ENCODE measurements at regions not wholly inside any gene's neighbourhood (a gene's known extent, or its start where the extent isn't known, plus 50 kb on each side); places are given as distances from the start of the nearest gene placed in this dataset.

DNA sequence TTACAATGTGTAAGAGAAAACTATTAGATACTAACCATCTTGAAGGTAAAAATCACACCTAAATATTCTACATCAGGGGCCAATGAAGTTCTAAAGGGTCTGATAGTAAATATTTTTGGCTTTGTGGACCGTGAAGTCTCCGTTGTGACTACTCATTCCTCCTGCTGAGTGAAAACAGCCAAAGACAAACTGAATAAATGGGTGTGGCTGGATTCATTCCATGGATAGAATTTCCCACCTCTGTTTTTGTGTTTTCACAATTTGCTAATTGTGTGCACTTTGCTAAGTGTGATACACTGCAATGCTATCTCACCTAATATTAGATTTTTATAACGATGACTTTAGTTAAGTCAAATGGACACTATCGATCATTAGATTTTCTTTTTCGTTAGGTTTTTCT, 1474.0 kb downstream of the PLA2G4A start:
- TF ChIP-seq, protein P1, sequence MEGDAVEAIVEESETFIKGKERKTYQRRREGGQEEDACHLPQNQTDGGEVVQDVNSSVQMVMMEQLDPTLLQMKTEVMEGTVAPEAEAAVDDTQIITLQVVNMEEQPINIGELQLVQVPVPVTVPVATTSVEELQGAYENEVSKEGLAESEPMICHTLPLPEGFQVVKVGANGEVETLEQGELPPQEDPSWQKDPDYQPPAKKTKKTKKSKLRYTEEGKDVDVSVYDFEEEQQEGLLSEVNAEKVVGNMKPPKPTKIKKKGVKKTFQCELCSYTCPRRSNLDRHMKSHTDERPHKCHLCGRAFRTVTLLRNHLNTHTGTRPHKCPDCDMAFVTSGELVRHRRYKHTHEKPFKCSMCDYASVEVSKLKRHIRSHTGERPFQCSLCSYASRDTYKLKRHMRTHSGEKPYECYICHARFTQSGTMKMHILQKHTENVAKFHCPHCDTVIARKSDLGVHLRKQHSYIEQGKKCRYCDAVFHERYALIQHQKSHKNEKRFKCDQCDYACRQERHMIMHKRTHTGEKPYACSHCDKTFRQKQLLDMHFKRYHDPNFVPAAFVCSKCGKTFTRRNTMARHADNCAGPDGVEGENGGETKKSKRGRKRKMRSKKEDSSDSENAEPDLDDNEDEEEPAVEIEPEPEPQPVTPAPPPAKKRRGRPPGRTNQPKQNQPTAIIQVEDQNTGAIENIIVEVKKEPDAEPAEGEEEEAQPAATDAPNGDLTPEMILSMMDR (conservative IDR thresholded peaks at IDR 0.05; ENCODE audit: low read length) = no peak
- TF ChIP-seq EZH2phosphoT487 (IDR thresholded peaks at IDR 0.05; ENCODE audit: borderline replicate concordance, low read depth, low read length) = no peak

All from OCI-LY7 (cell line).